ENCODE measurements at regions not wholly inside any gene's neighbourhood (a gene's known extent, or its start where the extent isn't known, plus 50 kb on each side); places are given as distances from the start of the nearest gene placed in this dataset.

- TF ChIP-seq, protein P1, sequence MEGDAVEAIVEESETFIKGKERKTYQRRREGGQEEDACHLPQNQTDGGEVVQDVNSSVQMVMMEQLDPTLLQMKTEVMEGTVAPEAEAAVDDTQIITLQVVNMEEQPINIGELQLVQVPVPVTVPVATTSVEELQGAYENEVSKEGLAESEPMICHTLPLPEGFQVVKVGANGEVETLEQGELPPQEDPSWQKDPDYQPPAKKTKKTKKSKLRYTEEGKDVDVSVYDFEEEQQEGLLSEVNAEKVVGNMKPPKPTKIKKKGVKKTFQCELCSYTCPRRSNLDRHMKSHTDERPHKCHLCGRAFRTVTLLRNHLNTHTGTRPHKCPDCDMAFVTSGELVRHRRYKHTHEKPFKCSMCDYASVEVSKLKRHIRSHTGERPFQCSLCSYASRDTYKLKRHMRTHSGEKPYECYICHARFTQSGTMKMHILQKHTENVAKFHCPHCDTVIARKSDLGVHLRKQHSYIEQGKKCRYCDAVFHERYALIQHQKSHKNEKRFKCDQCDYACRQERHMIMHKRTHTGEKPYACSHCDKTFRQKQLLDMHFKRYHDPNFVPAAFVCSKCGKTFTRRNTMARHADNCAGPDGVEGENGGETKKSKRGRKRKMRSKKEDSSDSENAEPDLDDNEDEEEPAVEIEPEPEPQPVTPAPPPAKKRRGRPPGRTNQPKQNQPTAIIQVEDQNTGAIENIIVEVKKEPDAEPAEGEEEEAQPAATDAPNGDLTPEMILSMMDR (IDR thresholded peaks at IDR 0.05), result no peak
Measured at GRCh38 chr4:175282407-175282806, 364.2 kb downstream of the ADAM29 start.

- TF ChIP-seq, protein P1 (IDR thresholded peaks at IDR 0.05), result no peak
Measured at GRCh38 chr4:175290401-175290800, 372.2 kb downstream of the ADAM29 start.

GRCh38 chr4:175297965-175298565, 379.9 kb downstream of the ADAM29 start:
- TF ChIP-seq, protein P1 (IDR thresholded peaks at IDR 0.05), result no peak

DNA sequence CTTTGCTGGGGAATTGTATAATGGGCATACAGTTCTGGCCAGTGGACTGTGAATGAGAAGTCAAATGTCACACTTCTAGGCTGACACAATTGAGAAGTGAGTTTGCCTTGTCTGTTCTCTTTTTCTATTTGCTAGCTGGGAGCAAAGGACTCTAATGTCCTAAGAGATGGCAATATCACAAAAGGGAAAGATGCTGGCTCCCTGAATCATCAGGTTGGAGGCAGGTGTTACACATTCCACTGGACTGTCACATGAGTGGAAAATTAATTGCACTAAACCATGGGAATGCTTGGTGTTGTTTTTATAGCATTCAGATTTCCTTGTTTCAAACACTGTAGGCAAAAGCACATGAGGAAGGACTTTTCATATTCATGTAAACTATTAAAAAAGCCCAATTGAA, 388.3 kb downstream of the ADAM29 start:
- TF ChIP-seq, protein P1 (IDR thresholded peaks at IDR 0.05), result no peak

DNA sequence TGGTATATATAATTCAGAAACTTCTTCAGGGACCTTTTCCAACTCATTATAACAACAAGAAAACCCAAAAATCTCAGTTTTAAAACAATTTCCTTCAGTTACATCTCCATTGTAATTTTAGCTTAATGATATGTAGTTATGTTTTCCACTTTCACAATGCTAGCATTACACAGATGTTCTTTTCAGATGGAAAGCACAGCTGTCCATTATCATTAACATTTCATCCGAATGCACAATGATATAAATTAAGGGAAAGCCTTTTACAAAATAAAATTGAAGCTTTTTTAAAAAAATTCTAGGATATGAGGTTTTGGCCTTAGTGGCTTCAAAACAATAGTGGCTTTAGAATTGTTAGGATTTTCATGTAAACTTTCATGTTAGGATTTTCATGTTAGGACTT, 389.2 kb downstream of the ADAM29 start:
- TF ChIP-seq, protein P1 (IDR thresholded peaks at IDR 0.05), result no peak

DNA sequence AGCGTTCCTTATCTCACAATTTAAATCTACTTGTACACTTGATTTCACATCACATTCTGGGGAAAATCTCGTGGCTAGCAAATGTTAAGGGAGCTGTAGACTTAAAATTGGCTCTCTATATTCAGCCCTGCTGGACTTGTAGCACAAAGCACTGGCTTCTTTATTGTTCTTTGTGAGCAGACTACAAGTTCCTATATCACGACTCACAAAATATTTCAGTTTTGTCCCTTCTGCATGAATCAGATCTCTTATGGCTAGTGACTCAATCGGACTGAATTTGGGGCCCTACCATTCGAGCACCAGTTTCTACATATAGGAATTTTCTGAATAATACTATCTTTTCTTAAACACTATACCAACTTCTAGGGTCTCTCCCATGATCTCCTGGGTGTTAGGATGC, 390.1 kb downstream of the ADAM29 start:
- TF ChIP-seq, protein P1 (IDR thresholded peaks at IDR 0.05), result no peak

DNA sequence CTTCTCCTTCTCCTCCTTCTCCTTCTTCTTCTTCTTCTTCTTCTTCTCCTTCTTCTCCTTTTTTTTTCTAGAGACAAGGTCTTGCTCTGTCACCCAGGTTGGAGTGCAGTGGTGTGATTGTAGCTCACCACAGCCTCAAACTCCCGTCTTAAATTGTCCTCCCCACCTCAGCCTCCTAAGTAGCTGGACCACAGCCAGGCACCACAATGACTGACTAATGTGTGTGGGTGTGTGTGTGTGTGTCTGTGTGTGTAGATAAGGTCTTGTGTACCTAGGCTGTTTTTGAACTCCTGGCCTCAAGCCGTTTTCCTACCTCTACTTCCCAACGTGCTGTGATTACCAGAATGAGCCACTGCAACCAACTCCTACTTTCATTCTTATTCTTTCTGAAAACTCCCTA, 390.9 kb downstream of the ADAM29 start:
- TF ChIP-seq, protein P1 (IDR thresholded peaks at IDR 0.05), result no peak

- TF ChIP-seq, protein P1 (IDR thresholded peaks at IDR 0.05), result no peak
Measured at GRCh38 chr4:175325230-175325629, 407.1 kb downstream of the ADAM29 start.

All from LNCAP (cell line).